Activated naive CD4-positive, alpha-beta T cell treated with anti-CD3 and anti-CD28 coated beads, Interleukin-2, amount 50 U/mL, for 72 hours (primary cell): ENCODE measurements at regions not wholly inside any gene's neighbourhood (a gene's known extent, or its start where the extent isn't known, plus 50 kb on each side); places are given as distances from the start of the nearest gene placed in this dataset.

Experiments used
- ATAC-seq, 2 donors: fragments of 150-1000 bp; cut with Tn5 transposase; 2 replicates each; pipeline ENCODE4 v1.10.0; 2021; ENCODE audit warnings: mild to moderate bottlenecking in 2 of 2, moderate library complexity in 2 of 2
- DNase-seq, 2 donors: peaks; one replicate each; pipeline ENCODE4 v3.0.0; 2021 to 2022; ENCODE audit warnings: low spot score in 2 of 2
- H3K27ac Mint-ChIP-seq, 2 donors: one replicate each; pipeline ENCODE4 v1.8.0; 2022; ENCODE audit warnings: mild to moderate bottlenecking in 2 of 2, mixed read lengths in 2 of 2
- H3K36me3 Mint-ChIP-seq, 2 donors: one replicate each; pipeline ENCODE4 v1.8.0; 2022; ENCODE audit warnings: mixed read lengths in 2 of 2
- H3K9me3 Mint-ChIP-seq, 2 donors: one replicate each; pipeline ENCODE4 v1.8.0; 2022; ENCODE audit warnings: mixed read lengths in 2 of 2

GRCh38 chr1:8097077-8097799 lies 71.1 kb upstream of the ERRFI1 start:
- peaks cover 0 to 20% of the 10 kb centered on the region in 2 donors for H3K36me3 Mint-ChIP-seq
- H3K27ac Mint-ChIP-seq, result peak overlapping the region; percentile 62 to 97
- ATAC-seq, result peak; percentile 87 to 96
- peaks cover 0 to 15% of the 10 kb centered on the region in 2 donors for H3K9me3 Mint-ChIP-seq
- DNase-seq, result peak in 1 of 2 donors; percentile 17

- peak; percentile 51 to 62 for ATAC-seq
- peaks cover 0 to 15% of the 10 kb centered on the region in 2 donors for H3K9me3 Mint-ChIP-seq
- DNase-seq, result no peak
- peak overlapping the region; percentile 62 to 97 for H3K27ac Mint-ChIP-seq
- H3K36me3 Mint-ChIP-seq, result peaks cover 0 to 20% of the 10 kb centered on the region in 2 donors
Observed at GRCh38 chr1:8096105-8097011, 70.2 kb upstream of the ERRFI1 start.

DNA sequence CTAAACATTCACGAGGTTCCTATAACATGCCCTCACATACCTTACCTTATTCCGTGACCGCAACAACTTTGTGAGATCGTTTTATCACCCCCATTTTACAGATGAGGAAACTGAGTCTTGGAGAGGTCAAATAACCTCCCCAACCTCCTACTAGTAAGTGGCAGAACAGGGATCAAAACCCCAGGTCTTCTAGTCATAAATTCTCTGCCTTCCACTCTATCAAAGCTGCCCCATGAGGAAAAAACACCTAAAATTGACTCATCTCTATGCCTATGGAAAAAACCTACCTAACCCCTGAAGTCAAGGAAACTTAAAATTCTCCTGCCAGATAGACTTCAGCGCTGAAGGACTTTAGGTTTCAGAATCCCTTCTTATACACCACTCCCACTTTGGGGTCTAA lies 69.5 kb upstream of the ERRFI1 start:
- peaks cover 0 to 15% of the 10 kb centered on the region in 2 donors for H3K9me3 Mint-ChIP-seq
- H3K36me3 Mint-ChIP-seq, result peaks cover 0 to 20% of the 10 kb centered on the region in 2 donors
- ATAC-seq, result no peak
- DNase-seq, result no peak
- H3K27ac Mint-ChIP-seq, result no peak overlapping the region

- DNase-seq, result no peak
- Mint-ChIP-seq H3K9me3 (peaks cover 0 to 15% of the 10 kb centered on the region in 2 donors), H3K27ac (peak overlapping the region; percentile 31 to 53), H3K36me3 (peaks cover 0 to 20% of the 10 kb centered on the region in 2 donors)
- ATAC-seq, result no peak
Observed at GRCh38 chr1:8094481-8095241, 68.6 kb upstream of the ERRFI1 start.

GRCh38 chr1:8093221-8093980 lies 67.3 kb upstream of the ERRFI1 start:
- H3K27ac Mint-ChIP-seq, result no peak overlapping the region
- no peak for ATAC-seq

DNA sequence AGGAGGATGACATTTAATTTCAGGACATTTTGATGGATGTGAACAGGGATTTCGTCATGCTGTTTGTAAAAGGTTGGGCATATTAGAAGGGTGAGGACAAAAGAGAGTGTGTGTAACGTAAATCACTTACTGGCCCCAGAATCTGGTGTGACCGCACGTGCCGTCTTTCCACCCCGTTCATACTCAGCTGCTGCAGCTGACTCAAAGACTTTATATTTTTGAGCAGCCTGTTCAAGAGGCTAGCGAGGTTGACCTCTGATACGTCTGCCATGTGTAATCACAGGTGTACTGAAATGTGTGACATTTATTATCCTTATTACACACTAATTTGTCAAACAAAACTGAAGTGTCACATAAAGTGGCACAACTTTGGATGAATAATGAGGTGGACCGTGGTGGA lies 66.5 kb upstream of the ERRFI1 start:
- no peak overlapping the region for H3K27ac Mint-ChIP-seq
- DNase-seq, result no peak

More at GRCh38 chr1:8093221-8093980, 67.3 kb upstream of the ERRFI1 start:
- Mint-ChIP-seq H3K9me3 (peaks cover 0 to 15% of the 10 kb centered on the region in 2 donors), H3K36me3 (peaks cover 0 to 14% of the 10 kb centered on the region in 2 donors)
- DNase-seq, result no peak

DNA sequence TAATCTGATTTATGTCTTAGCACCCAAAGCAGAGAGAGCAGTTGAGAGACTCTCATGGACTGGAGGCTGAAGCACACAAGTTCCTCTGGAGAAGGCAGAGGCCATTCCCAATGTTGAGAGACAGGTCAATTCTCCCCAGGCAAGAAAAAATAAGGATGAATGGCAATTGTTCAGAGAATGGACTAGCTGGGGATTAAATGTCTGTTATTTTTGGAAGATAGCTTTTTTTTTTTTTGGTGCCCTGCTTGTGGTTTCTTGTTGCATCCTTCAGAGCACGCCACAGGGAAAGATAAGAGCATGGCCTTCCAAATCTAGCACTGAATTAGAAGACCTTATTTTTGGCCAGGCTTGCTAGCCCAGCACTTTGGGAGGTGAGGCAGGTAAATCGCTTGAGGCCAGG lies 65.6 kb upstream of the ERRFI1 start:
- H3K36me3 Mint-ChIP-seq, result peaks cover 0 to 14% of the 10 kb centered on the region in 2 donors
- no peak overlapping the region for H3K27ac Mint-ChIP-seq
- ATAC-seq (no peak), DNase-seq (no peak)
- peaks cover 0 to 15% of the 10 kb centered on the region in 2 donors for H3K9me3 Mint-ChIP-seq

More for the DNA sequence above, 66.5 kb upstream of the ERRFI1 start:
- Mint-ChIP-seq H3K36me3 (peaks cover 0 to 14% of the 10 kb centered on the region in 2 donors), H3K9me3 (peaks cover 0 to 15% of the 10 kb centered on the region in 2 donors)
- no peak for ATAC-seq

- peaks cover 0 to 15% of the 10 kb centered on the region in 2 donors for H3K9me3 Mint-ChIP-seq
- no peak overlapping the region for H3K27ac Mint-ChIP-seq
- DNase-seq (no peak), ATAC-seq (peak; percentile 61 to 80)
- peaks cover 0 to 14% of the 10 kb centered on the region in 2 donors for H3K36me3 Mint-ChIP-seq
Observed at GRCh38 chr1:8090241-8090702, 64.2 kb upstream of the ERRFI1 start.

DNA sequence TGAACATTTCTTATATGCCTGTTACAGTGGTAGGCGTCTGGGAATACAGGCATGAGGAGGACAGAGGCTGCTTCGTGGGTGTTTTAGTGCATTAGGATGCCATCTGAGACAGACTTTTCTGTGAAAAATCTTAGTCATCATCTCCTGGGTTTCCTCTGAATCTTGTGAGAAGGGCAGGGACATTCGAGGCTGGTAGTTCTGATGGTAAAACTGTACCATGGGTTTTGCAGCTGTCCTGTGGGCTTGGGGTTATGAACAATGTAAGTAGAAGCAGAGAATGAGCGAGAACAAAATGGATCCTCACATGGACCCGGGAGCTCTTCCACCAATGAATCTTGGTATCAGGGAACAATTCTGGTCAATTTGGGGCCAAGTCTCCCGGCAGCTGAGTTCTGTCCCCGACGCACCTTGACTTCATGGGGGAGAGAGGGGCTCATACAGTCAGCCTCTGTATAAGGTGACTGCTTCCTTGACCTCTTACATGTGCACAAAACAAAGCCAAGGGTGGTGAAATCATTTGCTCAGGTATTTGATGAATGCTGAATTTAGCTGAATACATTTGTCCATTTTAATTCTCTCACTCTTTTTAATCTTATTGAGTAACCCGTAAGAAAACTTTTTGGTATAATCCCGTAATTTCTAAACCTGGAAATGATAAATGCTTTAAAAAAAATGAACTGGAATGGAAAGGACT lies 63.6 kb upstream of the ERRFI1 start:
- Mint-ChIP-seq H3K27ac (no peak overlapping the region), H3K36me3 (peaks cover 0 to 9% of the 10 kb centered on the region in 2 donors), H3K9me3 (peaks cover 0 to 9% of the 10 kb centered on the region in 2 donors)
- ATAC-seq (peak; percentile 32 to 36), DNase-seq (no peak)

DNA sequence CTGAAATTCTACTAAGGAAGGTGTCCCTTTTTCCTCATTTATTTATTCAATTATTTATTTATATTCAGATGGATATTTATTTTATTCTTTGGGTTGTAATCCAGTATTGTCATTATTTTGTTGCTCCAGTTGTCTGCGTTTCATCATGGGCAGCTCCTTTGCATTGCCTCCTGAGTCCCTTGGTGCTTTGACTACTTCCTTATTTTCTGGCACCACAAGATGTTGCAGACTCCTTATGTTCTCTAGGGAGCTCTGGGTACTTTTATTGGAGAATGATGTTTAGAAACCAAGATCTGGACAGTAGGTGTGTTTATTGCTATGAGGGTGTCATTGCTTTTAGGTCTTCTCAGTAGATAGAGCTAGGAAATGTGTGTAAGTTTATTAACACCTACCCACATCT lies 59.9 kb upstream of the ERRFI1 start:
- no peak overlapping the region for H3K27ac Mint-ChIP-seq
- no peaks in the 10 kb centered on the region for H3K36me3 Mint-ChIP-seq
- no peak for DNase-seq
- ATAC-seq, result no peak
- H3K9me3 Mint-ChIP-seq, result no peaks in the 10 kb centered on the region

GRCh38 chr1:8084913-8085312 lies 58.8 kb upstream of the ERRFI1 start:
- DNase-seq, result no peak
- Mint-ChIP-seq H3K36me3 (no peaks in the 10 kb centered on the region), H3K9me3 (no peaks in the 10 kb centered on the region), H3K27ac (no peak overlapping the region)
- ATAC-seq, result no peak

GRCh38 chr1:8083739-8084484 lies 57.8 kb upstream of the ERRFI1 start:
- ATAC-seq, result no peak
- no peak for DNase-seq
- no peaks in the 10 kb centered on the region for H3K9me3 Mint-ChIP-seq
- H3K36me3 Mint-ChIP-seq, result no peaks in the 10 kb centered on the region
- H3K27ac Mint-ChIP-seq, result peak overlapping the region in 1 of 2 donors; percentile 25

DNA sequence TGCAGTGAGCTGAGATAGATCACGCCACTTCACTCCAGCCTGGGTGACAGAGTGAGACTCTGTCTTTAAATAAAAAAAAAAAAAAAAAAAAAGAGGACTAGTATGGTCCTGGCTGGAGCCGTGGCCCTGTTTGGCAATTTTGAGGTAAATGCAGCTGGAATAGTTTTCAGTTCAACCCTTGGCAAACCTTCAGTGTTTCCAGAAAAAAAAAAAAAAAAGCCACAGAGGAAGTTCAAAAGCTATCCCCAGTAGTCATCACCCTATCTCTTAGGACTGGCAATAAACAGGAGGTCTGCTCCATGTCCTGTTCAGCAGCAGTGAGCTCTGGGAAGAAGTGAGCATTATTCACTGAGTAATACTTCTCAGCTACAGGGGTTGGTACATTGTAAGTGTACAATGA lies 56.8 kb upstream of the ERRFI1 start:
- Mint-ChIP-seq H3K9me3 (no peaks in the 10 kb centered on the region), H3K27ac (no peak overlapping the region), H3K36me3 (no peaks in the 10 kb centered on the region)
- no peak for DNase-seq
- ATAC-seq, result no peak

GRCh38 chr1:8078176-8078671 lies 52.1 kb upstream of the ERRFI1 start:
- H3K27ac Mint-ChIP-seq, result peak overlapping the region in 1 of 2 donors; percentile 16
- peak; percentile 33 to 58 for ATAC-seq
- no peaks in the 10 kb centered on the region for H3K9me3 Mint-ChIP-seq
- DNase-seq, result no peak
- no peaks in the 10 kb centered on the region for H3K36me3 Mint-ChIP-seq

DNA sequence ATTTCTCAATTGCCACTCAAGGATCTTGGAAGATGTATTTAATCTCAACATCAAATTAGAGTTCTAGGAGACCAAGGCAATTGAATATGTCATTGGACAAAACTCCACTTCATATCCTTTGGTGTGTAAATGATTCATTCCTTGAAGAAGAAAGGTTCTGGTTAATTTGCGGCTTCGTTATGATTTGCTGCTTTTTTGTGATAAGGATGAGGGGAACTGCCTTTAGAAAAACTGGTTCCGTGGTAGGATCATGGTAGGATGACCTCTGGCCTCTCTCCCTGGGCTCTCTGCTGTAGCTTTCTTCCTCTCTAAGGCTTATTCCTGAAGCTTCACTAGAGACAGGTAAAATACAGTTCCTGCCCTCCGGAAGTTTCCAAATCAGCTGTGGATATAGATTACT lies 51.5 kb upstream of the ERRFI1 start:
- no peaks in the 10 kb centered on the region for H3K9me3 Mint-ChIP-seq
- no peak for ATAC-seq
- H3K27ac Mint-ChIP-seq, result no peak overlapping the region
- DNase-seq, result no peak
- no peaks in the 10 kb centered on the region for H3K36me3 Mint-ChIP-seq
